CD14-positive monocyte (primary cell): ENCODE measurements at regions not wholly inside any gene's neighbourhood (a gene's known extent, or its start where the extent isn't known, plus 50 kb on each side); places are given as distances from the start of the nearest gene placed in this dataset.
"Not testable (repeated sequence)": the region's sequence is repeated elsewhere in the genome, so short reads cannot be mapped to it uniquely, and the experiment has no call there.

ENCODE experiments used
- DNase-seq, 3 donors: peaks; one replicate each; pipeline ENCODE4 v3.0.0-alpha.2; 2011 to 2022
- H2AFZ ChIP-seq: 2 replicates; pipeline ENCODE4 v1.6.0; 2012; ENCODE audit warnings: mild to moderate bottlenecking, low read depth, low read length, inconsistent platforms; ENCODE audit not compliant: insufficient read depth, poor library complexity, severe bottlenecking
- H3K27ac ChIP-seq, 2 donors: 1 replicate in 1 of 2; 2 replicates in 1 of 2; pipeline ENCODE4 v1.5.1; 2012 to 2013; ENCODE audit warnings: low read length in 2 of 2, control low read depth in 1 of 2, inconsistent platforms in 1 of 2, low read depth in 1 of 2, mild to moderate bottlenecking in 1 of 2
- H3K27me3 ChIP-seq, 2 donors: one replicate each; pipeline versions ENCODE4 v1.6.0 to v1.6.1; 2011 to 2013; ENCODE audit warnings: low read length in 2 of 2; ENCODE audit not compliant: control insufficient read depth in 2 of 2, insufficient read depth in 2 of 2
- H3K36me3 ChIP-seq, 2 donors: replicated peaks in 1 of 2; 1 replicate in 1 of 2; 2 replicates in 1 of 2; pipeline versions ENCODE4 v1.5.1 to v1.6.1; 2012 to 2013; ENCODE audit warnings: low read length in 2 of 2, control low read depth in 1 of 2, inconsistent platforms in 1 of 2, mild to moderate bottlenecking in 1 of 2; ENCODE audit not compliant: insufficient read depth in 2 of 2, control insufficient read depth in 1 of 2
- H3K4me1 ChIP-seq, 2 donors: 1 replicate in 1 of 2; 2 replicates in 1 of 2; pipeline versions ENCODE4 v1.5.1 to v1.6.1; 2012 to 2013; ENCODE audit warnings: low read length in 2 of 2, control low read depth in 1 of 2, inconsistent platforms in 1 of 2, mild to moderate bottlenecking in 1 of 2, moderate library complexity in 1 of 2; ENCODE audit not compliant: insufficient read depth in 2 of 2, control insufficient read depth in 1 of 2
- H3K4me2 ChIP-seq: replicated peaks from 2 replicates; pipeline ENCODE3; 2012; ENCODE audit warnings: low read length, moderate library complexity, mild to moderate bottlenecking; ENCODE audit not compliant: poor library complexity, severe bottlenecking; ENCODE audit errors: extremely low read depth
- H3K4me3 ChIP-seq, 3 experiments: fragments of 200-600 bp in 1 of 3; sonication (generic) in 1 of 3; replicated peaks in 1 of 3; 1 replicate in 2 of 3; 2 replicates in 1 of 3; pipeline ENCODE4 v1.5.1; 2011 to 2013; ENCODE audit warnings: low read length in 3 of 3, mild to moderate bottlenecking in 3 of 3, control low read depth in 2 of 3, low read depth in 2 of 3, inconsistent platforms in 1 of 3, moderate library complexity in 1 of 3
- H3K79me2 ChIP-seq: 2 replicates; pipeline ENCODE4 v1.6.0; 2012; ENCODE audit warnings: mild to moderate bottlenecking, control low read depth, inconsistent platforms, low read length, moderate library complexity; ENCODE audit not compliant: insufficient read depth
- H3K9ac ChIP-seq: 2 replicates; pipeline ENCODE4 v1.6.0; 2017; ENCODE audit warnings: low read length, mild to moderate bottlenecking; ENCODE audit not compliant: insufficient read depth, poor library complexity, severe bottlenecking
- H3K9me3 ChIP-seq, 2 donors: replicated peaks in 1 of 2; 1 replicate in 1 of 2; 2 replicates in 1 of 2; pipeline versions ENCODE4 v1.5.1 to v1.6.1; 2012 to 2013; ENCODE audit warnings: low read length in 2 of 2, control low read depth in 1 of 2; ENCODE audit not compliant: control insufficient read depth in 1 of 2, insufficient read depth in 1 of 2
- H4K20me1 ChIP-seq: 2 replicates; pipeline ENCODE4 v1.6.0; 2012; ENCODE audit warnings: mild to moderate bottlenecking, low read length, control low read depth, moderate library complexity; ENCODE audit not compliant: insufficient read depth
- H3K27ac Mint-ChIP-seq, 7 donors: one replicate each; pipeline ENCODE4 v1.8.0; 2020; ENCODE audit warnings: mild to moderate bottlenecking in 7 of 7, mixed read lengths in 7 of 7, moderate library complexity in 6 of 7, inconsistent platforms in 2 of 7
- H3K27me3 Mint-ChIP-seq, 3 donors: one replicate each; pipeline ENCODE4 v1.8.0; 2021 to 2022; ENCODE audit warnings: low read depth in 3 of 3, mild to moderate bottlenecking in 3 of 3, mixed read lengths in 3 of 3, moderate library complexity in 3 of 3, inconsistent platforms in 1 of 3
- H3K36me3 Mint-ChIP-seq, 2 donors: one replicate each; pipeline ENCODE4 v1.8.0; 2020; ENCODE audit warnings: mixed read lengths in 2 of 2, inconsistent platforms in 1 of 2, mild to moderate bottlenecking in 1 of 2
- H3K4me1 Mint-ChIP-seq: one replicate; pipeline ENCODE4 v1.8.0; 2020; ENCODE audit warnings: mild to moderate bottlenecking, mixed read lengths
- H3K4me3 Mint-ChIP-seq, 2 donors: one replicate each; pipeline ENCODE4 v1.8.0; 2020; ENCODE audit warnings: mild to moderate bottlenecking in 2 of 2, mixed read lengths in 2 of 2, moderate library complexity in 1 of 2
- H3K9me3 Mint-ChIP-seq, 7 donors: one replicate each; pipeline ENCODE4 v1.8.0; 2020 to 2022; ENCODE audit warnings: mixed read lengths in 7 of 7, mild to moderate bottlenecking in 6 of 7, moderate library complexity in 6 of 7, inconsistent platforms in 2 of 7
- CTCF ChIP-seq: fragments of 200-600 bp; IDR thresholded peaks from one replicate; pipeline ENCODE4 v1.8.0; 2022; ENCODE audit warnings: antibody characterized with exemption, mild to moderate bottlenecking
- WGBS: methylation state at CpG from one replicate; pipeline ENCODE4 v1.1.5; 2013; ENCODE audit warnings: missing lambda C conversion rate; ENCODE audit not compliant: insufficient coverage; 5-methylcytosine and 5-hydroxymethylcytosine counted together
- intact Hi-C, 2 donors: fragments of 100-400 bp; cut with micrococcal nuclease; formaldehyde crosslinking; loops; one replicate each; pipeline versions ENCODE4 v1.15.0 to v1.15.1; 2023

- H3K4me1 Mint-ChIP-seq, H3K79me2 ChIP-seq, H2AFZ ChIP-seq, H3K9me3 ChIP-seq, H4K20me1 ChIP-seq, H3K36me3 Mint-ChIP-seq, H3K36me3 ChIP-seq, H3K27me3 Mint-ChIP-seq, DNase-seq, H3K4me1 ChIP-seq, H3K9me3 Mint-ChIP-seq, H3K27ac Mint-ChIP-seq, H3K27ac ChIP-seq, intact Hi-C loops, H3K9ac ChIP-seq, H3K4me3 ChIP-seq, H3K4me2 ChIP-seq, H3K4me3 Mint-ChIP-seq, H3K27me3 ChIP-seq: not testable (repeated sequence)
- WGBS: no CpG with 5 or more reads among the region's 8 CpGs
These were observed 914.7 kb downstream of the FOXD4L5 start for GRCh38 chr9:64370344-64370743.

- H3K27ac Mint-ChIP-seq, H3K36me3 ChIP-seq, DNase-seq, H3K4me3 ChIP-seq, H3K36me3 Mint-ChIP-seq, H3K27me3 Mint-ChIP-seq, H3K9ac ChIP-seq, H3K79me2 ChIP-seq, H2AFZ ChIP-seq, H3K4me1 Mint-ChIP-seq, H3K4me1 ChIP-seq, intact Hi-C loops, H4K20me1 ChIP-seq, H3K4me2 ChIP-seq, H3K27me3 ChIP-seq, H3K27ac ChIP-seq, H3K9me3 ChIP-seq, H3K9me3 Mint-ChIP-seq: not testable (repeated sequence)
- WGBS: no CpG with 5 or more reads among the region's 31 CpGs
- peak overlapping the region in 1 of 2 donors; percentile 20 for H3K4me3 Mint-ChIP-seq
These were observed 915.4 kb downstream of the FOXD4L5 start for GRCh38 chr9:64369644-64370043.

GRCh38 chr9:64369114-64369513 is 915.9 kb downstream of the FOXD4L5 start:
- H3K9ac ChIP-seq, DNase-seq, H3K27me3 Mint-ChIP-seq, H3K27ac ChIP-seq, H3K4me3 Mint-ChIP-seq, H3K4me3 ChIP-seq, H3K36me3 Mint-ChIP-seq, H3K79me2 ChIP-seq, H3K27ac Mint-ChIP-seq, H3K4me2 ChIP-seq, H2AFZ ChIP-seq, H3K4me1 Mint-ChIP-seq, H3K9me3 ChIP-seq, H3K9me3 Mint-ChIP-seq, H3K4me1 ChIP-seq, H3K27me3 ChIP-seq, intact Hi-C loops, H3K36me3 ChIP-seq, H4K20me1 ChIP-seq: not testable (repeated sequence)
- WGBS: 0% methylated on average over 11 of the region's 44 CpGs
- TF ChIP-seq CTCF: peak; percentile 14

GRCh38 chr9:64368644-64368942 is 916.4 kb downstream of the FOXD4L5 start:
- H3K9ac ChIP-seq, H3K9me3 Mint-ChIP-seq, H3K27me3 ChIP-seq, H4K20me1 ChIP-seq, H3K36me3 ChIP-seq, H3K9me3 ChIP-seq, H2AFZ ChIP-seq, H3K79me2 ChIP-seq, intact Hi-C loops, H3K27me3 Mint-ChIP-seq, DNase-seq, H3K36me3 Mint-ChIP-seq, H3K27ac Mint-ChIP-seq, H3K4me3 ChIP-seq, H3K27ac ChIP-seq, H3K4me2 ChIP-seq, H3K4me1 Mint-ChIP-seq, H3K4me1 ChIP-seq: not testable (repeated sequence)
- peak overlapping the region; percentile 71 to 75 for H3K4me3 Mint-ChIP-seq
- WGBS: no CpG with 5 or more reads among the region's 16 CpGs
